Astrocyte (in vitro differentiated cells and primary cell): ENCODE measurements at regions not wholly inside any gene's neighbourhood (a gene's known extent, or its start where the extent isn't known, plus 50 kb on each side); places are given as distances from the start of the nearest gene placed in this dataset.

Experiments used
- DNase-seq: peaks from one replicate; pipeline ENCODE4 v3.0.0-alpha.2; 2010; ENCODE audit warnings: low read depth
- FAIRE-seq: peaks from 2 replicates; lab custom pipeline; 2011; peaks lifted over from hg19 to GRCh38; lab: Jason Lieb, UNC
- H2AFZ ChIP-seq: 2 replicates; pipeline ENCODE4 v1.6.0; 2012; ENCODE audit warnings: low read depth, low read length, inconsistent platforms
- H3K27ac ChIP-seq: 2 replicates; pipeline ENCODE4 v1.5.1; 2011; ENCODE audit warnings: low read depth, low read length, inconsistent platforms
- H3K27me3 ChIP-seq: 2 replicates; pipeline ENCODE4 v1.6.0; 2011; ENCODE audit warnings: low read length, inconsistent platforms; ENCODE audit not compliant: insufficient read depth
- H3K36me3 ChIP-seq: 2 replicates; pipeline ENCODE4 v1.5.1; 2011; ENCODE audit warnings: low read length, inconsistent platforms; ENCODE audit not compliant: insufficient read depth
- H3K4me1 ChIP-seq: 2 replicates; pipeline ENCODE4 v1.5.1; 2011; ENCODE audit warnings: low read length, inconsistent platforms; ENCODE audit not compliant: insufficient read depth
- H3K4me2 ChIP-seq: 2 replicates; pipeline ENCODE4 v1.6.0; 2012; ENCODE audit warnings: low read length, inconsistent platforms
- H3K4me3 ChIP-seq: 2 replicates; pipeline ENCODE4 v1.5.1; 2011; ENCODE audit warnings: low read depth, mild to moderate bottlenecking, low read length, inconsistent platforms; ENCODE audit not compliant: insufficient read depth
- H3K79me2 ChIP-seq: 2 replicates; pipeline ENCODE4 v1.6.0; 2012; ENCODE audit warnings: mild to moderate bottlenecking, low read length, inconsistent platforms; ENCODE audit not compliant: insufficient read depth
- H3K9ac ChIP-seq: 2 replicates; pipeline ENCODE4 v1.6.0; 2012; ENCODE audit warnings: mild to moderate bottlenecking, low read length, inconsistent platforms
- H3K9me3 ChIP-seq: 2 replicates; pipeline ENCODE4 v1.5.1; 2012; ENCODE audit warnings: low read depth, mild to moderate bottlenecking, low read length, inconsistent platforms; ENCODE audit not compliant: insufficient read depth
- H4K20me1 ChIP-seq: 2 replicates; pipeline ENCODE4 v1.6.0; 2012; ENCODE audit warnings: low read length, inconsistent platforms; ENCODE audit not compliant: insufficient read depth
- H3K27ac Mint-ChIP-seq: one replicate; pipeline ENCODE4 v1.8.0; 2021; ENCODE audit warnings: mild to moderate bottlenecking, mixed read lengths; ENCODE audit not compliant: unreplicated experiment
- H3K27me3 Mint-ChIP-seq: one replicate; pipeline ENCODE4 v1.8.0; 2021; ENCODE audit warnings: low read depth, mixed read lengths; ENCODE audit not compliant: unreplicated experiment
- H3K36me3 Mint-ChIP-seq: one replicate; pipeline ENCODE4 v1.8.0; 2021; ENCODE audit warnings: low read depth, mixed read lengths; ENCODE audit not compliant: unreplicated experiment
- H3K4me1 Mint-ChIP-seq: one replicate; pipeline ENCODE4 v1.8.0; 2021; ENCODE audit warnings: low read depth, mixed read lengths; ENCODE audit not compliant: unreplicated experiment
- H3K4me3 Mint-ChIP-seq: one replicate; pipeline ENCODE4 v1.8.0; 2021; ENCODE audit warnings: mild to moderate bottlenecking, moderate library complexity, mixed read lengths; ENCODE audit not compliant: unreplicated experiment
- H3K9me3 Mint-ChIP-seq: one replicate; pipeline ENCODE4 v1.8.0; 2021; ENCODE audit warnings: mild to moderate bottlenecking, mixed read lengths; ENCODE audit not compliant: unreplicated experiment
- EZH2 ChIP-seq: IDR thresholded peaks from 2 replicates; pipeline ENCODE4 v1.6.1; 2012; ENCODE audit warnings: mild to moderate bottlenecking, low read length, inconsistent platforms; ENCODE audit not compliant: insufficient read depth
- TF ChIP-seq, protein P1 (sequence below): IDR thresholded peaks from 2 replicates; pipeline ENCODE4 v1.5.1; 2011; ENCODE audit warnings: low read depth, mild to moderate bottlenecking, inconsistent platforms, low read length, moderate library complexity; ENCODE audit not compliant: insufficient read depth

DNA sequence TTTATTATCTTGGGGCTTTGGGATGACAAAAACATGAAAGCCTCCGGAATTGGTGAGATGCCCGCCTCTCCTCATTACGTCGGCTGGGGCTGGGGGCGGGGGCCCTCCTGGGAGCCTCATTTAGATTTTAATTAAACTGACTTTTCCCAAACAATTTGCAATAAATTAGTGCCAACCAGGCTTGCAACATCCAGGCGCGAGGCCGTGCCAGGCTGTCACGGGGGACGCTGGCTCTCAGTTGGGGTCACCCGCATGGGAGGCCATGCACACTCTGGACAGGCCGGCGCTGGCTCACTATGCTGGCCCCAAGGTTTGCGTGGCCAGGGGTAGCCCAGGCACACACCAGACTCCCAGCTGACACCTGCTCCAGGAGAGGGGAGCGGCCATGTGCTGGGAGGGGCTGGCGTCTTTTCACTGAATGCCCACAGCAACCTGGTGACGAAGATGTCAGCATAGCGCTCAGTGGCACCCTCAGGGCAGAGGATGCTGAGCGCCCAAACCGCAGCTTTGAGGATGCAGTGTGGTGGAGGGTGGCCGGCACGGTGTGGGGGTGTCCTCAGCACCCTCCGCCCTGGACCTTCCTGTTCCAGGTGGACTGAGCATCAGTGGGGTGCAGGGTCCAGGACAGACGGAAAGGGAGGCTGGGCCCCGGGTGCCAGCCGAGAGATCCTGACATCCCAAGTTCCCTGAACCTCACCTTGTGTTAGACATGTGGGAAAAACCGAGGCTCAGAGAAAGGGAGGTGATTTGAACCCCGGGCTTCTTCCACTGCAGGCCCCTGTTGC, 190.8 kb upstream of the C14orf180 start:
- no peak overlapping the region for H3K27ac Mint-ChIP-seq
- no peaks in the 10 kb centered on the region for H3K4me1 Mint-ChIP-seq
- peaks cover 8% of the 10 kb centered on the region for H3K27me3 ChIP-seq
- no peak overlapping the region for H3K4me3 Mint-ChIP-seq
- DNase-seq (no peak), FAIRE-seq (no peak)
- no peak overlapping the region for H3K4me2 ChIP-seq
- no peak overlapping the region for H3K9ac ChIP-seq
- no peaks in the 10 kb centered on the region for H3K36me3 Mint-ChIP-seq
- TF ChIP-seq, protein P1, sequence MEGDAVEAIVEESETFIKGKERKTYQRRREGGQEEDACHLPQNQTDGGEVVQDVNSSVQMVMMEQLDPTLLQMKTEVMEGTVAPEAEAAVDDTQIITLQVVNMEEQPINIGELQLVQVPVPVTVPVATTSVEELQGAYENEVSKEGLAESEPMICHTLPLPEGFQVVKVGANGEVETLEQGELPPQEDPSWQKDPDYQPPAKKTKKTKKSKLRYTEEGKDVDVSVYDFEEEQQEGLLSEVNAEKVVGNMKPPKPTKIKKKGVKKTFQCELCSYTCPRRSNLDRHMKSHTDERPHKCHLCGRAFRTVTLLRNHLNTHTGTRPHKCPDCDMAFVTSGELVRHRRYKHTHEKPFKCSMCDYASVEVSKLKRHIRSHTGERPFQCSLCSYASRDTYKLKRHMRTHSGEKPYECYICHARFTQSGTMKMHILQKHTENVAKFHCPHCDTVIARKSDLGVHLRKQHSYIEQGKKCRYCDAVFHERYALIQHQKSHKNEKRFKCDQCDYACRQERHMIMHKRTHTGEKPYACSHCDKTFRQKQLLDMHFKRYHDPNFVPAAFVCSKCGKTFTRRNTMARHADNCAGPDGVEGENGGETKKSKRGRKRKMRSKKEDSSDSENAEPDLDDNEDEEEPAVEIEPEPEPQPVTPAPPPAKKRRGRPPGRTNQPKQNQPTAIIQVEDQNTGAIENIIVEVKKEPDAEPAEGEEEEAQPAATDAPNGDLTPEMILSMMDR: no peak
- TF ChIP-seq EZH2: no peak
- no peak overlapping the region for H3K4me3 ChIP-seq
- no peaks in the 10 kb centered on the region for H3K36me3 ChIP-seq
- H3K9me3 ChIP-seq: no peaks in the 10 kb centered on the region
- no peaks in the 10 kb centered on the region for H4K20me1 ChIP-seq
- peaks cover 30% of the 10 kb centered on the region for H3K27me3 Mint-ChIP-seq
- no peaks in the 10 kb centered on the region for H3K9me3 Mint-ChIP-seq
- H3K27ac ChIP-seq: no peak overlapping the region
- H3K4me1 ChIP-seq: no peaks in the 10 kb centered on the region
- no peak overlapping the region for H2AFZ ChIP-seq
- H3K79me2 ChIP-seq: no peaks in the 10 kb centered on the region

DNA sequence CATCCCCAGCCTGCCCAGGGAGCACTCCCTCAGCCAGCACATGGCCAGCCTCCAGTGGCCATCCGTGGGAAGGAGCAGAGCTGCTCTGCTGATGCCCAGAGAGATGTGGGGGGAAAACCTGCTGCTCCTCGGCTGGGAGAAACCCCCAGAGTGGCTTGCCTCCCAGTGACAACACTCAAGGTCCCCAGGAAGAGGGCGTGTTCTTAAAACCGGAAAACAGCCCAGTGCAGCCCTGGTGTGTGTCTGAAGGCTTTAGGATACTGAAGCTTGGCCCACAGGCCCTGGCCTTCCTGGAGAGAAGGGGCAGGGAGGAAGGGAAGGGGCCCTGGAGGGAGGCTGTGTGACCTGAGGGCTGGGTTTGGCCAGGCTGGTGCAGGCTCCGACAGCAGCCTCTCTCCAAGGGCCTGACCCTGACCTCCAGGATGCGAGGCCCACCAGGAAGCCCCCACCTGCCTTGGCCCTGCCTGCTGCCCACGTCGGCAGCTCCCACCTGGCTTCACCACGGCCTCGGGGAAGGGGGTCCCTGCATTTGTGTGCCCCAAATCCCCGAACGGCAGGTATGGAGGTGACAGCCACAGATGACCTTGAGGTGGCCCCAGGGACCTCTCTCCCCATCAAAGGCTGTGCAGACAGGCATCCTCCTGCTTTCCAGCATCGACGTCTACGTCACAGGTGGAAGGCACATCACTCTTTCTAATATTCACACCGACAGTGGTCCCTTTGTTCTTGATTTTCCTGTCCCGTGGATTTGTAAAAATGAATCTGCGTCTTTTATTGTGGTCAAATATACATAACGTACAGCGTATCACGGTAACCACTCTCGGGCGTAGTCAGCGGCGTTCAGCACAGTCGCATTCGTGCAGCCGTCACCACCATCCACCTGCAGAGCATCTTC, 190.0 kb upstream of the C14orf180 start:
- Histone ChIP-seq H3K27me3 (peaks cover 4% of the 10 kb centered on the region), H3K4me3 (no peak overlapping the region), H3K27ac (no peak overlapping the region), H3K9me3 (no peaks in the 10 kb centered on the region), H2AFZ (no peak overlapping the region), H3K36me3 (no peaks in the 10 kb centered on the region), H4K20me1 (no peaks in the 10 kb centered on the region), H3K79me2 (no peaks in the 10 kb centered on the region), H3K9ac (no peak overlapping the region), H3K4me1 (no peaks in the 10 kb centered on the region), H3K4me2 (no peak overlapping the region)
- Mint-ChIP-seq H3K27ac (no peak overlapping the region), H3K9me3 (no peaks in the 10 kb centered on the region), H3K36me3 (no peaks in the 10 kb centered on the region), H3K4me3 (no peak overlapping the region), H3K27me3 (peaks cover 32% of the 10 kb centered on the region), H3K4me1 (no peaks in the 10 kb centered on the region)
- TF ChIP-seq, protein P1: no peak
- TF ChIP-seq EZH2: no peak
- no peak for FAIRE-seq
- no peak for DNase-seq
